Panc1 (cell line): ENCODE measurements at regions not wholly inside any gene's neighbourhood (a gene's known extent, or its start where the extent isn't known, plus 50 kb on each side); places are given as distances from the start of the nearest gene placed in this dataset.

Experiments
- ATAC-seq: fragments of 200-7000 bp; cut with Tn5 transposase; 2 replicates; pipeline ENCODE4 v1.9.1; 2020; ENCODE audit warnings: mild to moderate bottlenecking, moderate library complexity
- BruUV-seq: library from RNA; stranded (reverse); fragments of 400-500 nt; replicated peaks from 2 replicates; lab custom pipeline; 2021; lab: Mats Ljungman, UMichigan
- CTCF ChIA-PET: fragments of 300-600 bp; sonication (Branson Sonifier 250); formaldehyde crosslinking; loops from one replicate; lab custom pipeline; 2022; ENCODE audit warnings: antibody characterized with exemption; lab: Charles Lee
- POLR2A ChIA-PET: fragments of 300-600 bp; sonication (Branson Sonifier 250); formaldehyde crosslinking; loops from one replicate; lab custom pipeline; 2022; ENCODE audit warnings: antibody characterized with exemption; lab: Charles Lee
- DNase-seq: peaks from one replicate; pipeline ENCODE4 v3.0.0-alpha.2; 2010; ENCODE audit warnings: low read depth, low spot score
- H3K27ac ChIP-seq: 2 replicates; pipeline ENCODE4 v1.5.1; 2011; ENCODE audit warnings: mild to moderate bottlenecking, low read length, inconsistent platforms
- H3K27me3 ChIP-seq: fragments of 200-500 bp; sonication (Bioruptor generic); 2 replicates; pipeline ENCODE4 v1.6.0; 2014; ENCODE audit warnings: low read length, inconsistent platforms; ENCODE audit not compliant: control insufficient read depth, insufficient read depth
- H3K36me3 ChIP-seq: fragments of 200-500 bp; sonication (Bioruptor generic); 2 replicates; pipeline ENCODE4 v1.5.1; 2014; ENCODE audit warnings: inconsistent platforms, mild to moderate bottlenecking, low read length, moderate library complexity; ENCODE audit not compliant: control insufficient read depth, insufficient read depth
- H3K4me1 ChIP-seq: 2 replicates; pipeline ENCODE4 v1.5.1; 2011; ENCODE audit warnings: inconsistent platforms, mild to moderate bottlenecking, low read length, moderate library complexity; ENCODE audit not compliant: control insufficient read depth, insufficient read depth
- H3K4me3 ChIP-seq, 2 experiments: 2 replicates each; pipeline ENCODE4 v1.5.1; 2011 to 2012; ENCODE audit warnings: low read depth in 2 of 2, low read length in 2 of 2, mild to moderate bottlenecking in 2 of 2, inconsistent platforms in 1 of 2, moderate library complexity in 1 of 2
- H3K9me3 ChIP-seq: fragments of 200-500 bp; sonication (Bioruptor generic); 2 replicates; pipeline ENCODE4 v1.5.1; 2014; ENCODE audit warnings: low read depth, mild to moderate bottlenecking, inconsistent platforms, low read length, moderate library complexity; ENCODE audit not compliant: control insufficient read depth, insufficient read depth
- CTCF ChIP-seq: fragments of 450-650 bp; IDR thresholded peaks from 2 replicates; pipeline ENCODE4 v1.5.1; 2017; ENCODE audit warnings: mild to moderate bottlenecking
- POLR2AphosphoS5 ChIP-seq: IDR thresholded peaks from 2 replicates; pipeline ENCODE4 v1.6.1; 2012; ENCODE audit warnings: mild to moderate bottlenecking, low read depth, low read length, moderate library complexity
- REST ChIP-seq, 2 experiments: IDR thresholded peaks; 2 replicates each; pipeline ENCODE4 v1.6.1; 2011 to 2012; ENCODE audit warnings: low read depth in 2 of 2, control low read depth in 1 of 2, low read length in 1 of 2, mild to moderate bottlenecking in 1 of 2, moderate library complexity in 1 of 2; ENCODE audit not compliant: insufficient read depth in 1 of 2
- SIN3A ChIP-seq: IDR thresholded peaks from 2 replicates; pipeline ENCODE4 v1.6.1; 2012; ENCODE audit warnings: low read depth, mild to moderate bottlenecking, low read length, moderate library complexity, borderline replicate concordance; ENCODE audit not compliant: insufficient read depth
- TCF7L2 ChIP-seq: IDR thresholded peaks from 2 replicates; pipeline ENCODE4 v1.6.1; 2011; ENCODE audit warnings: mild to moderate bottlenecking, low read depth, low read length, inconsistent platforms
- in situ Hi-C: cut with HindIII; loops from 2 replicates; pipeline ENCODE4 v1.10.0; 2016; ENCODE audit warnings: low sequenced_read_pairs, low pct_unique_long_range_greater_than_20kb
- intact Hi-C: fragments of 100-400 bp; cut with micrococcal nuclease; formaldehyde crosslinking; loops from one replicate; pipeline ENCODE4 v1.10.0; 2022; ENCODE audit not compliant: unreplicated experiment

GRCh38 chr9:24449976-24450375 is 95.7 kb downstream of the IZUMO3 start:
- no peak for DNase-seq
- no peak for TF ChIP-seq CTCF
- no peak for TF ChIP-seq REST (IDR thresholded peaks at IDR 0.05; ENCODE audit: insufficient read depth in 1 of 2, low read depth in 2 of 2, low read length in 1 of 2)
- TF ChIP-seq TCF7L2: no peak
- TF ChIP-seq SIN3A: no peak
- no peak for TF ChIP-seq POLR2AphosphoS5
- ATAC-seq: no peak
- CTCF ChIA-PET: no interaction called here
- H3K27me3 ChIP-seq: no peaks in the 10 kb centered on the region
- no TSS peak for BruUV-seq
- POLR2A ChIA-PET: no interaction called here
- intact Hi-C loops: no loop called here
- no peak overlapping the region for H3K4me3 ChIP-seq
- no peaks in the 10 kb centered on the region for H3K4me1 ChIP-seq
- in situ Hi-C loops: no loop called here
- no peak overlapping the region for H3K27ac ChIP-seq
- no peaks in the 10 kb centered on the region for H3K9me3 ChIP-seq
- H3K36me3 ChIP-seq: no peaks in the 10 kb centered on the region

GRCh38 chr9:24439456-24439855 is 106.2 kb downstream of the IZUMO3 start:
- Histone ChIP-seq H3K9me3 (no peaks in the 10 kb centered on the region), H3K27me3 (no peaks in the 10 kb centered on the region), H3K36me3 (no peaks in the 10 kb centered on the region), H3K4me3 (no peak overlapping the region), H3K27ac (no peak overlapping the region), H3K4me1 (no peaks in the 10 kb centered on the region)
- DNase-seq: no peak
- ChIA-PET POLR2A (no interaction called here), CTCF (no interaction called here)
- no peak for ATAC-seq
- TF ChIP-seq REST (IDR thresholded peaks at IDR 0.05; ENCODE audit: insufficient read depth in 1 of 2, low read depth in 2 of 2, low read length in 1 of 2): no peak
- TF ChIP-seq TCF7L2: no peak
- no peak for TF ChIP-seq CTCF
- TF ChIP-seq POLR2AphosphoS5: no peak
- TF ChIP-seq SIN3A: no peak
- intact Hi-C loops: no loop called here
- in situ Hi-C loops: no loop called here
- BruUV-seq: no TSS peak
